Muscle layer of colon (tissue), 2 donors: ENCODE measurements at regions not wholly inside any gene's neighbourhood (a gene's known extent, or its start where the extent isn't known, plus 50 kb on each side); places are given as distances from the start of the nearest gene placed in this dataset.

Experiments
- H3K27ac ChIP-seq: one replicate; pipeline ENCODE4 v1.7.0; 2013; ENCODE audit warnings: low read depth, mild to moderate bottlenecking, low read length, moderate library complexity
- H3K27me3 ChIP-seq, 2 donors: one replicate each; pipeline ENCODE4 v1.7.0; 2013; ENCODE audit warnings: low read length in 2 of 2, mild to moderate bottlenecking in 2 of 2; ENCODE audit not compliant: insufficient read depth in 2 of 2, control insufficient read depth in 1 of 2
- H3K36me3 ChIP-seq: one replicate; pipeline ENCODE4 v1.7.0; 2013; ENCODE audit warnings: mild to moderate bottlenecking, low read length; ENCODE audit not compliant: insufficient read depth
- H3K4me1 ChIP-seq: one replicate; pipeline ENCODE4 v1.7.0; 2013; ENCODE audit warnings: mild to moderate bottlenecking, low read length; ENCODE audit not compliant: insufficient read depth
- H3K4me3 ChIP-seq, 2 donors: one replicate each; pipeline ENCODE4 v1.7.0; 2013; ENCODE audit warnings: low read length in 2 of 2, low read depth in 1 of 2, mild to moderate bottlenecking in 1 of 2, moderate library complexity in 1 of 2
- H3K9ac ChIP-seq: one replicate; pipeline ENCODE4 v1.7.0; 2013; ENCODE audit warnings: low read length
- H3K9me3 ChIP-seq: one replicate; pipeline ENCODE4 v1.7.0; 2013; ENCODE audit warnings: mild to moderate bottlenecking, low read length
- donor health status: abdominal sarcoma.
- donor health status: Adenocarcinoma of cecum.

- Histone ChIP-seq H3K36me3 (no peaks in the 10 kb centered on the region), H3K9ac (no peak overlapping the region), H3K9me3 (no peaks in the 10 kb centered on the region), H3K4me3 (no peak overlapping the region), H3K4me1 (no peaks in the 10 kb centered on the region), H3K27me3 (no peaks in the 10 kb centered on the region), H3K27ac (no peak overlapping the region)
These were observed 864.2 kb downstream of the GALR1 start for GRCh38 chr18:78113940-78114251.

DNA sequence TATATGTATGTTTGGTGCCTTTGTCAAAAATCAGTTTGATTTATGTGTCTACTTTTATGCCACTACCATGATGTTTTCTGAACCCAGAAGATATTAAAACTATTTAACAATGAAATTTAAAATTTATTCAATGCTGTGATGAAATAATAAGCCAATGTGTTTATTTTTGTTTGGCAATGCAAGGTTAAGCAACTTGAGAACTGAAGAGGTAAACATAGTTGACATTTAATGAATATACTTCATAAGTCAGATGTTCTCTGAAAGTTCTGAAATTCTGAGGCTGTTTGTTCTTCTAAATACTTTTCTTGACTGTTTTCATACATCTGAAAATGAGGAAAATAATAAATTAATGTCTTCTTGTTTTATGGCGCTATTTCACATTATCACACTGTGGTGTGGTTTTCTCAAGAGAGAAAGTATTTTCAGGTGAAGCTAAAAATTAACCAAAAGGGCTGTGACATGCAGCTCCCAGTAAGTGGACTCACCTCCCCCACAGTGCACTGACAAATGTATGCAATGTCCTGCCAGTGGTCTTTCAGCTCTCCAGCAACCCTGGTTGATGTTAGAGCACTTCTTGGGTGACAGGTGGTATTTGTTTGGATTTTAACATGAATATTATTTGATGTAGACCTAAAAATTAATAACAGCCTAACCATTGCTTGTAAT, 863.6 kb upstream of the SALL3 start:
- no peak overlapping the region for H3K9ac ChIP-seq
- no peak overlapping the region for H3K4me3 ChIP-seq
- no peaks in the 10 kb centered on the region for H3K9me3 ChIP-seq
- no peaks in the 10 kb centered on the region for H3K36me3 ChIP-seq
- H3K27ac ChIP-seq = no peak overlapping the region
- no peaks in the 10 kb centered on the region for H3K27me3 ChIP-seq
- no peaks in the 10 kb centered on the region for H3K4me1 ChIP-seq

GRCh38 chr18:78123144-78123909, 856.3 kb upstream of the SALL3 start:
- H3K27ac ChIP-seq = no peak overlapping the region
- H3K27me3 ChIP-seq = no peaks in the 10 kb centered on the region
- H3K9me3 ChIP-seq = no peaks in the 10 kb centered on the region
- no peak overlapping the region for H3K9ac ChIP-seq
- no peaks in the 10 kb centered on the region for H3K4me1 ChIP-seq
- H3K4me3 ChIP-seq = no peak overlapping the region
- no peaks in the 10 kb centered on the region for H3K36me3 ChIP-seq

DNA sequence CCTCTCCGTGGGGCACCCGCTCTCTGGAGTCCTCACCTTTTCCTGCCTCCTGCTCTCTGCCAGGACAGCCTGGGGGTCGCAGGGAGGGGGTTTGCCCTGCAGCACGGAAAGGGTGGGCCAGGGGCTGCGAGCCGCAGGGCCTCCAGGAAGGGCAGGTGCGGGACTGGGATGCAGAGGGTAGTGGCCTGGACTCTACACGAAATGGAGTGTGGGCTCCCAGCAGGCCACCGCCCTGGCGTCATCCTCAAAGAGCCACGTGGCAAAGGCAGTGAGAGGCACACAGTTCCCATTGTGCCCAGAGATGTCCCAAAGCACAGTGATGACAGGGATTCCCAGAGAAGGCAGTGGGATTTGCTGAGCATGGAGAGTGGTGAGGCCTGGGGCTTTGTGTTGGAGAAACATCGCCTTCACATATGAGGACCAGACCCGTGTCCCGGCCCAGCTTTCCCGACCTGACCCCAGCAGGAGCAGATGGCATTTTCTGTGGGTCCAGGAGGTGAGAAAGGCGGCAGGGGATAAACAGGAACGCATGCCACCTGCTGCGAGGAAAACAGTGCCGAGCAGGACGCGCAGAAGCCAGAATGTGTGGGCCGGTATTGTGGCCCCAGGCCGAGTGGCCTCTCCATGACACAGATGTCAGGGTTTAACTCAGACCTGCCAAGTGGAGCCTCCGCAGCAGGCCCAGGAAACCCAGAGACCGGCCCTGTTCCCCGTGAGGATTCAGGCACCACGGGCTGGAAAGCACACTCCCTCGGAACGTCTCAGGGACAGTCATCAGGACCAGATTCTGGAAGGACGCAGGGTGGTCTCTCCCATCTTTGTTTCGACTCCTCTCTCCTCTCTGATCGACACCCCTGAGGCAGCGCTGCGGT, 855.5 kb upstream of the SALL3 start:
- no peaks in the 10 kb centered on the region for H3K9me3 ChIP-seq
- H3K27ac ChIP-seq = no peak overlapping the region
- H3K36me3 ChIP-seq = no peaks in the 10 kb centered on the region
- H3K4me3 ChIP-seq = no peak overlapping the region
- H3K4me1 ChIP-seq = no peaks in the 10 kb centered on the region
- H3K27me3 ChIP-seq = peaks cover 0 to 4% of the 10 kb centered on the region in 2 donors
- H3K9ac ChIP-seq = no peak overlapping the region

DNA sequence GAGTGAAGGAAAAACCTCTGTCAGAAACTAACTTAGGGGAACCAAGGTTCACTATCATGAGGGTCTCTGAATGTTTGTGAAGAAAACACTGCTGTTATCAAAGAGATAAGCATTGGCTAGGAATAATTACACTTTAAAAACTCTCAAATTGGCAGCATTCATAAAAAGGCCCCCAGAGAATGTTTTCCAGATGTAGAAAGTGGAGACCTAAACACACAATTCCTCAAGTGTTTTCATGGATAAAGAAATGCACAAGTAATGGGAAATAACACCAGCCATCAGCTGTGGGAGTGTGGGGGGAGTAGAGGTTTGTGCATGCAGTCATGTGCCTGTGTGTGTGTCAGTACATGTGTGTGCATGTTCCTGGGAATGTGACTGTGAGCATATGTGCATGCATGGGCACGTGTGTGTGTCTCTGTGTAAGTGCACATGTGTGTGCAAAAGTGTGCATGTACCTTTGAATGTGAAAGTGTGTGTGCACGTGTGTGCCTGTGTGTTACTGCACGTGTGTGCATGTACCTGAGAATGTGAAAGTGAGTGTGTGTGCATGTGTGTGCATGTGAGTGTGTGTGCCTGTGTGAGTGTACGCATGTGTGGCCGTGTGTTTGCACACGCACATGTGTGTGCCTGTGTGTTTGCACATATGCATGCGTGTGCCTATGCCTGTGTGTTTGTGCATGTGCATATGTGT, 854.3 kb upstream of the SALL3 start:
- Histone ChIP-seq H3K9me3 (no peaks in the 10 kb centered on the region), H3K4me3 (no peak overlapping the region), H3K36me3 (no peaks in the 10 kb centered on the region), H3K27ac (no peak overlapping the region), H3K9ac (no peak overlapping the region), H3K4me1 (no peaks in the 10 kb centered on the region), H3K27me3 (peaks cover 0 to 4% of the 10 kb centered on the region in 2 donors)

DNA sequence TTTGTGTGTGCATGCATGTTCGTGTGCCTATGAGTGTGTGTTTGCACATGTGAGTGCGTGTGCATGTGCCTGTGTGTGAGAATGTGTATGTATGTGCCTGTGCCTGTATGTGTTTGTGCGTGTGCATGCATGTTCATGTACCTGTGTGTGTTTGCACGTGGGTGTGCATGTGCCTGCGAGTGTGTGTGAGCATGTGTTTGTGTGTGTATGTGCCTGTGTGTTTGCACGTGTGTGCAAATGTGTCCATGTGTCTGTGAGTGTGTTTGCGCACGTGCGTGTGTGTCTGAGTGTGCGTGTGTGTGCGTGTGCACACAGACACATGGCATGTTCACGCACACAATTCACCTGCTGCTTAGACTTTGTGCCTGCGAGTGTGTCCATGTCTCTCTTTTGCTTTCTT, 853.5 kb upstream of the SALL3 start:
- Histone ChIP-seq H3K27me3 (peaks cover 0 to 4% of the 10 kb centered on the region in 2 donors), H3K9me3 (no peaks in the 10 kb centered on the region), H3K4me3 (no peak overlapping the region), H3K36me3 (no peaks in the 10 kb centered on the region), H3K4me1 (no peaks in the 10 kb centered on the region), H3K27ac (no peak overlapping the region), H3K9ac (no peak overlapping the region)

DNA sequence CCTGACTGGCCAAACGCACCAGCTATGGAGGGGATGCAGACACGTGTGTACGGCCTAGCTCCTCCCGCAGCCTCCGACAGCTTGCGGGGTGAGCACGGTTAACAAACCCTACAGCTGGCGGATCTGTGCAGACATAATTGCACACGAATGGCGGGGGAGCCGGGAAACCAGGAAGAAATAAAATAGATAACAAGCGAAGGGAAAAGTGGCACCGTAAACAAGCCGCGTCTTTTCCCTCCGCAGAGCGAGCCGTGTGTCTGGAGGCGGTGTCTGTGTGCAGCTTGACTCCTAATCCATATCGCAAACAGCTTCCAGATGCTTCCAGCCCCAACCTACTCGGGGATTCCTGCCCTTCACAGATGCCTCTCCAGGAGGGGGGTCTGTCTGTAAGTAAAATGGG, 853.1 kb upstream of the SALL3 start:
- no peaks in the 10 kb centered on the region for H3K4me1 ChIP-seq
- H3K9ac ChIP-seq = no peak overlapping the region
- H3K4me3 ChIP-seq = no peak overlapping the region
- H3K36me3 ChIP-seq = no peaks in the 10 kb centered on the region
- H3K27me3 ChIP-seq = peaks cover 0 to 4% of the 10 kb centered on the region in 2 donors
- no peaks in the 10 kb centered on the region for H3K9me3 ChIP-seq
- H3K27ac ChIP-seq = no peak overlapping the region

GRCh38 chr18:78127041-78127440, 852.6 kb upstream of the SALL3 start:
- no peaks in the 10 kb centered on the region for H3K4me1 ChIP-seq
- no peak overlapping the region for H3K4me3 ChIP-seq
- H3K27ac ChIP-seq = no peak overlapping the region
- no peak overlapping the region for H3K9ac ChIP-seq
- H3K9me3 ChIP-seq = no peaks in the 10 kb centered on the region
- H3K27me3 ChIP-seq = peaks cover 0 to 4% of the 10 kb centered on the region in 2 donors
- no peaks in the 10 kb centered on the region for H3K36me3 ChIP-seq

- Histone ChIP-seq H3K27ac (no peak overlapping the region), H3K9me3 (no peaks in the 10 kb centered on the region)
These were observed 851.6 kb upstream of the SALL3 start for GRCh38 chr18:78128004-78128403.

DNA sequence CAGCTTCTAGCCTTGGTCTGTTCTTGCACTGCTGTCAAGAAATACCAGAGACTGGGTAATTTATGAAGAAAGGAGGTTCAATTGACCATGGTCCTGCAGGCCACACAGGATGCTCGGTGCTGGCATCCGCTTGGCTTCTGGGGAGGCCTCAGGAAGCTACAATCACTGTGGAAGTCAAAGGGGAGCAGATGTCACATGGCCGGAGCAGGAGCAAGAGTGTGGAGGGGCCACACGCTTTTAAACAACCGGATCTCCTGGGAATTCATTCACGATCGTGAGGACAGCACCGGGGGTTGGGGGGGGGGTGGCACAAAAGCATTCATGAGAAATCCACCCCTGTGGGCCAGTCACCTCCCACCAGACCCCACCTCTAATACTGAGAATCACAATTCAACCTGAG, 850.4 kb upstream of the SALL3 start:
- Histone ChIP-seq H3K9ac (no peak overlapping the region), H3K27ac (no peak overlapping the region), H3K27me3 (peaks cover 0 to 4% of the 10 kb centered on the region in 2 donors), H3K9me3 (no peaks in the 10 kb centered on the region), H3K36me3 (no peaks in the 10 kb centered on the region), H3K4me1 (no peaks in the 10 kb centered on the region), H3K4me3 (no peak overlapping the region)

More at GRCh38 chr18:78128004-78128403, 851.6 kb upstream of the SALL3 start:
- peaks cover 0 to 4% of the 10 kb centered on the region in 2 donors for H3K27me3 ChIP-seq
- H3K4me1 ChIP-seq = no peaks in the 10 kb centered on the region
- H3K9ac ChIP-seq = no peak overlapping the region
- H3K4me3 ChIP-seq = no peak overlapping the region
- H3K36me3 ChIP-seq = no peaks in the 10 kb centered on the region
